ENCODE measurements at regions not wholly inside any gene's neighbourhood (a gene's known extent, or its start where the extent isn't known, plus 50 kb on each side); places are given as distances from the start of the nearest gene placed in this dataset.

DNA sequence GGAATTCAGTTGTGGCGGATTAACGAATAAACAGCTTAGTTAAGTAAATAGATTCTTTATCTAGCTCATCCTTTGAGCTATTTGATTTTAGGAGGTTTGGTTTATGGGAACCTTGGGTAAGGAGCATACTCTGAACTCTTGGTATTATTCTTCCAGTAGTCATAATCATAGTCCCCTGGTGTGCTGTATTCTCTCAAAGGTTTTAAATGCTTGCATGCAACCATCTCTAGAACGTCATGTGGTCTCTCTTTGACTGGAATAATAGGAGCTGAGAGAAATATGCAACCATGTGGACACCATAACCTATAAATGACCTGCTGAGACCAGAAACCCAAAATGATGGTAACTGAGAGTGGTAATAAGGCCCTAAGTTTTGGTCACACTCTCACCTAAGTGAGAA is 951.6 kb upstream of the MIR17HG start:
- H3K27ac ChIP-seq (ENCODE audit: low read depth), result no peak overlapping the region
- no peaks in the 10 kb centered on the region for H3K36me3 ChIP-seq (ENCODE audit: insufficient read depth)
- H3K4me3 ChIP-seq (ENCODE audit: low read depth, low read length), result no peak overlapping the region
- WGBS, result 80% methylated on average over 3 of the region's 3 CpGs
- H3K4me1 ChIP-seq (ENCODE audit: insufficient read depth), result no peaks in the 10 kb centered on the region
- no peak for DNase-seq (ENCODE audit: extremely low spot score)

DNA sequence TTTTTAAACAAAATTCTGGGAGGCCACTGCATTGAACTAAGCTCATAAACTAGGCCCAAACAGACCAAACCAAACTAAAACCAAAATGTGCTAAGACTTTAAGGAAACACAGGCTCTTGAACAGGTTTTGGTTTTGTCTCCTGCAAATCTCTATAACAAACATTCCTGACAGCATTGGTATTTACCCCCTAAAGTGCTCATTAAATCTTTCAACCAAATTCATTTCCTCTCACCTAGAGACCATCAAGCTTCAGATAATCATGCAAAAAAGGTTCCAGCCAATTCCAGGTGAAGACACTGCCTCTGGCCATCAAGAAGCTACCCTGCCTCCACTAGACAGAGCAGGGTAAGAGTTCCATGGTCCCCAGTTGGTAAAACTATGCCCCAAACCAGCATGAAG is 951.2 kb upstream of the MIR17HG start:
- no peaks in the 10 kb centered on the region for H3K36me3 ChIP-seq (ENCODE audit: insufficient read depth)
- no peak overlapping the region for H3K4me3 ChIP-seq (ENCODE audit: low read depth, low read length)
- no peak overlapping the region for H3K27ac ChIP-seq (ENCODE audit: low read depth)
- DNase-seq (ENCODE audit: extremely low spot score), result no peak
- H3K4me1 ChIP-seq (ENCODE audit: insufficient read depth), result no peaks in the 10 kb centered on the region

DNA sequence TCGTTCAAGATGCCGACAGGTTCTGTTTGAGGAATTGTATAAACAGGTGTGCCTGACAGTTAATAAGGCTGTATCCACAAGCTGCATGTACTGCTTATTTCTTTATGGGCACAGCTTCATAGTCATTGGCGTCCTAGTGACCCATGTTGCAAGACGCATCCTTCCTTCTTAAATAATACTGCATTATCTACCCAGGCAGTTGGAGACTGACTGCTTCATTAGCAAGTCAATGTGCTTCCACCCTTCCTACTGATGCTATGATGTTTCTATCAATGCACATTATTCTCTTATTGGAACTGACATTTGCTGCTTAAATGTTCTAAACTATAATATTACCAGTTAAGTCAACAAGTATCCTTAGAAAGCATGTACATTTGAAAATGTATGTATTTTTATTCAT is 950.0 kb upstream of the MIR17HG start:
- 93% methylated on average over 4 of the region's 4 CpGs for WGBS
- no peak overlapping the region for H3K27ac ChIP-seq (ENCODE audit: low read depth)
- DNase-seq (ENCODE audit: extremely low spot score), result no peak
- no peak overlapping the region for H3K4me3 ChIP-seq (ENCODE audit: low read depth, low read length)
- H3K36me3 ChIP-seq (ENCODE audit: insufficient read depth), result no peaks in the 10 kb centered on the region
- no peaks in the 10 kb centered on the region for H3K4me1 ChIP-seq (ENCODE audit: insufficient read depth)

DNA sequence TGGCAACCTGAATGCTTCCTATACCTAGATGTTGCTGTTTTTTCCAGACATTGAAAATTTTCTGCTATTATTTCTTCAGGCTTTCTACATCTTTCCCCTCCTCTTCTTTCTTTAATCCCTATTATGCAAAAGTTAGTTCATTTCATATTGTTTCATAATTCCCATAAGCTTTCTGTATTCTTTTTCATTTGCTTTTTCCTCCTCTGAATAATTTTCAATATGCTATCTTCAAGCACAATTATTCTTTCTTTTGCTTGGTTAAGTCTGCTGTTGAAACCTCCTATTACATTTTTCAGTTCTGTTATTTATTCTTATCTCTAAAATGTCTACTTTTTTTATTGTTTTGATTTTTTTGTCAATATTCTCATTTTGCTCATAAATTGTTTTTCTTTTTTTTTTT is 947.1 kb upstream of the MIR17HG start:
- no peak for DNase-seq (ENCODE audit: extremely low spot score)
- Histone ChIP-seq H3K4me1 (ENCODE audit: insufficient read depth) (no peaks in the 10 kb centered on the region), H3K27ac (ENCODE audit: low read depth) (no peak overlapping the region), H3K36me3 (ENCODE audit: insufficient read depth) (no peaks in the 10 kb centered on the region), H3K4me3 (ENCODE audit: low read depth, low read length) (no peak overlapping the region)

DNA sequence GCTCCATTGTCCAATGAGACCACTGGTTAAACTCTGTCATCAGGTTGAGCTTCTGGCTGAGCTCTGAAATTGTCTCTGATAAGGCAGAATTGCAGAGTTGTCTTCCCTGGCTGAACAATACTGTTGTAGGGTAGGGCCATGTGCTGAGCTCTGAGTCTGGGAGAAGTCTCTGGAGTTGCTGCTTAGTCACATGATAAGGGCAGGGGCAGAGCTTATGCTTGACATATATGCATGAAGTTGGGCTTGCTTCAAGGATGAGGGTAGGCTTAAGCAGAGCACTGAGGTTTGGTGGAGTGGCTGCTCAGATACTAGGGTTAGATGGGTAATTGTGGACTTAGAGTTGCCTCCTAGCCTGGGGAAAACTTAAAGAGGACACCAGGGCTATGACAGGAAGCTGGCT is 946.3 kb upstream of the MIR17HG start:
- Histone ChIP-seq H3K4me1 (ENCODE audit: insufficient read depth) (no peaks in the 10 kb centered on the region), H3K36me3 (ENCODE audit: insufficient read depth) (no peaks in the 10 kb centered on the region), H3K27ac (ENCODE audit: low read depth) (no peak overlapping the region), H3K4me3 (ENCODE audit: low read depth, low read length) (no peak overlapping the region)
- no peak for DNase-seq (ENCODE audit: extremely low spot score)

DNA sequence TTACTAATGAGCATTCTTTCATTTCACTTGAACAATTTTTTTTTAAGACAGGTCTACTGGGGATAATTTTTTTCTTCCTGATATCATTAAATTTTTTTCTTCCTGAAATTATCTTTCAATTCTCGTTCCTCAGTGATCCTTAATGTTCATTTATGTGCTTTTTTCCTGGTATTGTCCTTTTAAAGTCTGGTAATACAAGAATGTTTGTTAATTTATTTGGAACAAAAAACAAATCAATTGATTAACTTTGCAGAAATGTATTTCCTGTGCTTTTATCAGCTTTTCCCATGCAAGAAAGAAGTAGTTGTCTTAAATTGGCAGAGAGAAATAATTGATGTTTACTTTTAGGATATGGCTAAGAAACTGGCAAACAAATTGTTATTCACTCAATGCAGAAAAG is 945.4 kb upstream of the MIR17HG start:
- no peaks in the 10 kb centered on the region for H3K36me3 ChIP-seq (ENCODE audit: insufficient read depth)
- DNase-seq (ENCODE audit: extremely low spot score), result no peak
- 84% methylated on average over 1 of the region's 1 CpG for WGBS
- H3K27ac ChIP-seq (ENCODE audit: low read depth), result no peak overlapping the region
- no peak overlapping the region for H3K4me3 ChIP-seq (ENCODE audit: low read depth, low read length)
- H3K4me1 ChIP-seq (ENCODE audit: insufficient read depth), result no peaks in the 10 kb centered on the region

DNA sequence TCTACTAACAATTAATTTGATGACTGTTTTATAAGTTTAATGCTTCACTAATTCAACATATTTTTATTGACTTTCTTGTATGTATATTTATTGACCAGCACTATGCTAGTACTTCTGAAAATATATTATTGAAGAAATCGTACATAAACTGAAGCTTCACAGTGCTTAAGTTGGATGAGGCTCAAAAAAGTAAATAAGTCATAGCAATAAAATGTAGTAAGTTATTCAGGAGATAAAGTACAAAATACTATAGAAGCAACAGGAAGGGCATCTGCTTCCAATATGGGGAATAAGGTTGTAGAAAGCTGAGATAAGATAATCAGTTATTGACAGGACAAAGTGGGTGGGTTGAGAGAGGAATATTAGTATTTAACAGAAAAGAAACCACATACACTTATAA is 944.9 kb upstream of the MIR17HG start:
- no peak overlapping the region for H3K4me3 ChIP-seq (ENCODE audit: low read depth, low read length)
- no peak overlapping the region for H3K27ac ChIP-seq (ENCODE audit: low read depth)
- no peaks in the 10 kb centered on the region for H3K4me1 ChIP-seq (ENCODE audit: insufficient read depth)
- no peak for DNase-seq (ENCODE audit: extremely low spot score)
- WGBS, result 49% methylated on average over 1 of the region's 1 CpG
- no peaks in the 10 kb centered on the region for H3K36me3 ChIP-seq (ENCODE audit: insufficient read depth)

DNA sequence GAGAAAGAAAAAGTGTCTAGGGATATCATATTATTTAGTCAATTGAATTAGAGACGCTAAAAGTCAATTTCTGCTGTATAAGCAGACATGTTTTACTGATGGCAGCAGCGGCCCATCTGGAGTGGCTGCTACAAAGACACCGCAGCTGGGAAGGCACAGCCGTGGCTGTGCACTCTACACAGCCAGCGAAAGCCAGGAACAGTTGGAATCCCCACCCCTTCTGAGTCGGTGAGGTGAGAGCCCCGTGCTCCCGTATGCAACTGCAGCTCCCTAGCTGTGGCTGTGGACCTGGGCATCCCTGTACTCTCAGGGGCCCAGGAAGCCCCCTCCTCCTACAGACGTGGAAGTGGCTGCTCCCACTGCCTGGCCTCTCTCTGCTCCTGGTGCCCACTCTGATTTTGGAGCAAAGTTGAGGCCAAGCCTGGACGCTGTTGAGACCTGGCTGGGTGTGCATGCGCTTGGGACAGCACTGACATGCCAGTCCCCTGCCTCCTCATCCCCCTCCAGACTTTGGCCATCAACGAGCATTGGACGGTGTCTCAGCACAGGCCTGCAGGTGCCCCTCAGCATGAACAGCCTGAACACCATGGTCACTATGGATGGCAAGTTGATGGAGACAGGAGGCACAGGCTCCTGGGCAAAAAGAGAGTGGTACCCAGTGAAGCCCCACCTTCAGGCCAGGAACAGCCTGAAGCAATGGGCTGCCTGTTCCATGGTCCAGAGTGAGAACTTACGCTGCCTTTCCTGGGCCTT is 944.0 kb upstream of the MIR17HG start:
- WGBS, result 95% methylated on average over 14 of the region's 14 CpGs
- H3K4me1 ChIP-seq (ENCODE audit: insufficient read depth), result no peaks in the 10 kb centered on the region
- H3K36me3 ChIP-seq (ENCODE audit: insufficient read depth), result no peaks in the 10 kb centered on the region
- no peak overlapping the region for H3K27ac ChIP-seq (ENCODE audit: low read depth)
- no peak overlapping the region for H3K4me3 ChIP-seq (ENCODE audit: low read depth, low read length)
- DNase-seq (ENCODE audit: extremely low spot score), result no peak

DNA sequence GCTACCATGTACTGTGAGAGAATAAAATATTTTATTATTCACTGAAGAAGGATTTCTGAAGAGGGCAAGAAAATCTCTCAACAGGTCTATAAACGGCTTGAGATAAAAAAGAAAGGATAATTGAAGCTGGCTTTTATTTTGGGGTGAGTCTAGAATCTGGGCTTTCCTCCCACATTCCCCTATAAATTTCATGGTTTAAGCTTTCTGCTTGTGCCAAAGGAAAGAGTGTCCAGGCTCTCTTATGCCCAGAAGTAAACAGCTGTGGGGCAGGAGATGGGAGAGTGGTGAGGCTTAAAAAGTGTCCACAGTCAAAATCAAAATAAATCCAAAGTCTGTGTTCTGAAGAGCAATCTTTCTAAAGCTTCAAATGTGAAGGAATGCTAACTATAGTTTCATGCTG is 942.2 kb upstream of the MIR17HG start:
- WGBS, result 22% methylated on average over 1 of the region's 1 CpG
- Histone ChIP-seq H3K27ac (ENCODE audit: low read depth) (no peak overlapping the region), H3K4me1 (ENCODE audit: insufficient read depth) (no peaks in the 10 kb centered on the region), H3K36me3 (ENCODE audit: insufficient read depth) (no peaks in the 10 kb centered on the region), H3K4me3 (ENCODE audit: low read depth, low read length) (no peak overlapping the region)
- no peak for DNase-seq (ENCODE audit: extremely low spot score)

DNA sequence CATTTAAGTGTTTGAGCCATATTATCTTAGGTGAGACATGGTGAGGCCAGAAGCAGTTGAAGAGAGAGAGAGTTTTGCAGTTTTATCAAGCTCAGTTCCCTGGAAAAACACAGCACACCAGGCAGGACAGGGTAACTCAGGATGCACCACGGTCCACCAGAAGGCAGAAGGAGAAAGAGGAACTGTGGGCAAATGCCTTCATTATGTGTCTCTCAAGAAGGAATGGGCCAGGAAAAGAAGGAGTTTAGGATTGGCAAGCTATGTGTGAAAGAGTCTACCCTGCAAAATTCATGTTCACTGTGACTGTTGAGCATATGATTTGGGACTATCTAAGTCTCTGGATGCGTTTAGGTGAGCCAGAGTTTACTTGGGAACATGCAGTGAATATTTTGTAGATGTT is 934.5 kb upstream of the MIR17HG start:
- no peak overlapping the region for H3K4me3 ChIP-seq (ENCODE audit: low read depth, low read length)
- H3K36me3 ChIP-seq (ENCODE audit: insufficient read depth), result no peaks in the 10 kb centered on the region
- WGBS, result 78% methylated on average over 2 of the region's 2 CpGs
- no peaks in the 10 kb centered on the region for H3K4me1 ChIP-seq (ENCODE audit: insufficient read depth)
- DNase-seq (ENCODE audit: extremely low spot score), result no peak
- H3K27ac ChIP-seq (ENCODE audit: low read depth), result no peak overlapping the region

DNA sequence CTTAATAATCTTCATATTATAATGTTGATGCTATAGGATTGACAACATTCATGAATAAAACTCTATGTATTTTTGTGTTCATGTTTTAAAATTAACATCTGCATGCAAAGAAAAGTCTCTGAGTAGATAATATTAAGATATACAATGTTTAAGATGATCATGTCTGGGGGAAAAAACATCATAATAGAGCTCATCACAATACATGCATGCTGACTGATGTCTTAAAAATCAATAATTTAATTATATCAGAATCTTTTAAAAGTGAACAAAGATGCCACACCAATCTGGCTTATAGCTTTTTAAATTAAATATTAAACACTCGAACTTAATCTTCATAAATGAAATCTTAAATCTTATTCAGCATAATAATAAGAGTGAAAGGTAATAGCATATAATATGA is 933.9 kb upstream of the MIR17HG start:
- Histone ChIP-seq H3K4me3 (ENCODE audit: low read depth, low read length) (no peak overlapping the region), H3K27ac (ENCODE audit: low read depth) (no peak overlapping the region), H3K36me3 (ENCODE audit: insufficient read depth) (no peaks in the 10 kb centered on the region), H3K4me1 (ENCODE audit: insufficient read depth) (no peaks in the 10 kb centered on the region)
- no peak for DNase-seq (ENCODE audit: extremely low spot score)
- 0% methylated on average over 1 of the region's 1 CpG for WGBS

DNA sequence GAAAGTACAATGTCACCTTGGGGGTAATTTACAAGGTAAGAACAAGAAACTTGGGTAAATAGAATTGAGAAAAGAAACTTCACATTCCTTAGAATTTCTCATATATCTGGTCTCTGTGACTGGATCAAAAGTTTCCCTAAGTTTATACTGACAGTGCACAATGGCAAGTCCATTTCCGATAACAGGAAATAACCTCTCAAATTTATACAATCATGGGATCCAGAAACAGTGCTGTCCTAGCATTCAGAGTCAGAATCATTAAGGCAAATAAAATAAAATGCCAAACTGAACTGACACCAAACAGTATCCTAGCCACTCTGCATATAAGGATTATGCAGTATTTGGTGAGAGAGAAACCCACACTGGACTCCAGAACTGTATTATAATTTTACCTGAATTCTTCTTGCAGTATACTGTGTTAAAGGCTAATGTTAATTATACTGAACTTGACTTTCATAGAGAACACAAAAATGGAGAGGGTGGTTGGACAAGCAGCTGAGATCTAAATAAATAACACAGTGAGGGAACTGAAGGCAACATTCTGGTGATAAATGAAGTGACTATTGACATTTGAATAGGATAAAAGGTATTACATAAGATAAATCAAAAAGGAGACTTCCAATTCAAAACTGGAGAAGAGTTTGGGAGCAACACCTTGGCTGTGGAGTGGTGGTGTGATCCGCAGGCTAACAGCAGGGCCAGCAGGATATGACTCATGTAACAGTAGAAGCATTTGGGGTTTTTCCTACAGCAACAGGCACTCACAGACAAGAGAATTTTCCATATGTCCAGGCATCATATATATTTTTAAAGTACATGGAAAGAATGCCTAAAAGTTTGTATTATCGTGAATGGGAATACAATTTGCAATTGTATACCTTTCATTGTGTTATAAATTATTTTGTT is 932.5 kb upstream of the MIR17HG start:
- DNase-seq (ENCODE audit: extremely low spot score), result no peak

DNA sequence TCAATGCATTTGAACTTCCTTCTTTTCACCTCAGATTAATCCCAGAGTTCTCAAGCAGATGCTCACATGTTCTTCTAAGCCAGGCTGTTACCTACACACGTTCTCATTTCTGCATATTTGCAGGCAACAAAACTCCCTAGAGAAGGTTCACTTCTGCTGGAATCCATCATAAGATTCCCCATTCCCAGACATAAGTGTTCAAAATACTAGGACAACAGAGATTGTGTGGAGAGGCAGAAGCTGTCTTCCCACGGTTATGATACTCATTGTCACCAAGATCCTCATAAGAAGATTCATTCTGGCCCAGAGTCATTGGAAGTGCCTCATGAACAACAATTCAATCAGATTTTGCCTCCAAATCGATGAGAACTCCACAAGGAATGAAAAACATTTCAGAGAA is 931.6 kb upstream of the MIR17HG start:
- no peak for DNase-seq (ENCODE audit: extremely low spot score)
- H3K4me1 ChIP-seq (ENCODE audit: insufficient read depth), result no peaks in the 10 kb centered on the region
- 78% methylated on average over 3 of the region's 3 CpGs for WGBS

More for the DNA sequence above, 932.5 kb upstream of the MIR17HG start:
- H3K4me1 ChIP-seq (ENCODE audit: insufficient read depth), result no peaks in the 10 kb centered on the region
- H3K27ac ChIP-seq (ENCODE audit: low read depth), result no peak overlapping the region
- no peaks in the 10 kb centered on the region for H3K36me3 ChIP-seq (ENCODE audit: insufficient read depth)
- 78% methylated on average over 3 of the region's 3 CpGs for WGBS
- H3K4me3 ChIP-seq (ENCODE audit: low read depth, low read length), result no peak overlapping the region

DNA sequence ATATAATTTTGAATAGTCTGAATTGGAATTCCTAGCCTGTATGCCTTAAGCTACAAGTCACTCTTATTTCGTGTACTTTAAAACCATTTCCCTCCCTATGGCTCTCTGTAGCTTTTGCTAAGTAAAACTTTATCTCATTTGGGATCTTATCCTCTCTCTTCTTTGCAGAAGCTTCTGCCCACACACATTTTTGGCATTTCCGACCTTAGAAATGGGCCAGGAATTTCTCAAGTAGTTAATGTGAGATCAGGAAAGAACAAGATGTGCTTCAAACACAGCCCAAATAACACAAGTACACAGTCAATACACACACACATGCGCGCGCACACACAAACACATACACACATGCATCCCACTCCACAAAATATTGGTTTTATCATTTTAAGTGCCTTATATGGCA is 931.0 kb upstream of the MIR17HG start:
- no peaks in the 10 kb centered on the region for H3K4me1 ChIP-seq (ENCODE audit: insufficient read depth)
- 82% methylated on average over 5 of the region's 5 CpGs for WGBS
- no peaks in the 10 kb centered on the region for H3K36me3 ChIP-seq (ENCODE audit: insufficient read depth)
- DNase-seq (ENCODE audit: extremely low spot score), result no peak
- no peak overlapping the region for H3K4me3 ChIP-seq (ENCODE audit: low read depth, low read length)
- H3K27ac ChIP-seq (ENCODE audit: low read depth), result no peak overlapping the region

More for the DNA sequence above, 931.6 kb upstream of the MIR17HG start:
- no peak overlapping the region for H3K27ac ChIP-seq (ENCODE audit: low read depth)
- H3K4me3 ChIP-seq (ENCODE audit: low read depth, low read length), result no peak overlapping the region
- no peaks in the 10 kb centered on the region for H3K36me3 ChIP-seq (ENCODE audit: insufficient read depth)

All from urinary bladder (tissue), 3 donors.